AG04450 (cell line): ENCODE measurements at regions not wholly inside any gene's neighbourhood (a gene's known extent, or its start where the extent isn't known, plus 50 kb on each side); places are given as distances from the start of the nearest gene placed in this dataset.

ENCODE experiments used
- CTCF ChIA-PET: fragments of 300-600, 350-600 bp; formaldehyde crosslinking; extraction: SDS; loops from one replicate; lab custom pipeline; 2022; ENCODE audit warnings: antibody characterized with exemption, inconsistent platforms; lab: Charles Lee
- POLR2A ChIA-PET: fragments of 350-600 bp; formaldehyde crosslinking; extraction: SDS; loops from one replicate; lab custom pipeline; 2021; ENCODE audit warnings: antibody characterized with exemption, inconsistent platforms; lab: Yijun Ruan, JAX
- DNase-seq: peaks from one replicate; pipeline ENCODE4 v3.0.0-alpha.2; 2011; ENCODE audit warnings: low read depth, low spot score
- H3K27ac ChIP-seq: one replicate; pipeline ENCODE4 v1.5.1; 2012; ENCODE audit warnings: low read depth, low read length, control low read depth
- H3K27me3 ChIP-seq: one replicate; pipeline ENCODE4 v1.6.0; 2012; ENCODE audit warnings: low read length; ENCODE audit not compliant: control insufficient read depth, insufficient read depth
- H3K4me3 ChIP-seq: 2 replicates; pipeline ENCODE4 v1.5.1; 2011; ENCODE audit warnings: mild to moderate bottlenecking, low read depth, low read length, control low read depth
- H3K9me3 ChIP-seq: 2 replicates; pipeline ENCODE4 v1.5.1; 2012; ENCODE audit warnings: low read length; ENCODE audit not compliant: control insufficient read depth, insufficient read depth
- TF ChIP-seq, protein P1 (sequence below): IDR thresholded peaks from 2 replicates; pipeline ENCODE4 v1.5.1; 2011; ENCODE audit warnings: low read depth, low read length, control low read depth, inconsistent platforms

- Histone ChIP-seq H3K9me3 (no peaks in the 10 kb centered on the region), H3K4me3 (no peak overlapping the region), H3K27ac (no peak overlapping the region), H3K27me3 (no peaks in the 10 kb centered on the region)
- TF ChIP-seq, protein P1, sequence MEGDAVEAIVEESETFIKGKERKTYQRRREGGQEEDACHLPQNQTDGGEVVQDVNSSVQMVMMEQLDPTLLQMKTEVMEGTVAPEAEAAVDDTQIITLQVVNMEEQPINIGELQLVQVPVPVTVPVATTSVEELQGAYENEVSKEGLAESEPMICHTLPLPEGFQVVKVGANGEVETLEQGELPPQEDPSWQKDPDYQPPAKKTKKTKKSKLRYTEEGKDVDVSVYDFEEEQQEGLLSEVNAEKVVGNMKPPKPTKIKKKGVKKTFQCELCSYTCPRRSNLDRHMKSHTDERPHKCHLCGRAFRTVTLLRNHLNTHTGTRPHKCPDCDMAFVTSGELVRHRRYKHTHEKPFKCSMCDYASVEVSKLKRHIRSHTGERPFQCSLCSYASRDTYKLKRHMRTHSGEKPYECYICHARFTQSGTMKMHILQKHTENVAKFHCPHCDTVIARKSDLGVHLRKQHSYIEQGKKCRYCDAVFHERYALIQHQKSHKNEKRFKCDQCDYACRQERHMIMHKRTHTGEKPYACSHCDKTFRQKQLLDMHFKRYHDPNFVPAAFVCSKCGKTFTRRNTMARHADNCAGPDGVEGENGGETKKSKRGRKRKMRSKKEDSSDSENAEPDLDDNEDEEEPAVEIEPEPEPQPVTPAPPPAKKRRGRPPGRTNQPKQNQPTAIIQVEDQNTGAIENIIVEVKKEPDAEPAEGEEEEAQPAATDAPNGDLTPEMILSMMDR = no peak
- DNase-seq = no peak
- ChIA-PET CTCF (no interaction called here), POLR2A (no interaction called here)
Observed at GRCh38 chr12:28802706-28803438, 346.2 kb upstream of the FAR2 start.

GRCh38 chr12:28807535-28807934, 341.5 kb upstream of the FAR2 start:
- no peak overlapping the region for H3K4me3 ChIP-seq
- CTCF ChIA-PET = no interaction called here
- POLR2A ChIA-PET = no interaction called here

GRCh38 chr12:28811457-28811856, 337.6 kb upstream of the FAR2 start:
- Histone ChIP-seq H3K27ac (no peak overlapping the region), H3K27me3 (peaks cover 3% of the 10 kb centered on the region), H3K4me3 (no peak overlapping the region), H3K9me3 (no peaks in the 10 kb centered on the region)
- no peak for DNase-seq
- ChIA-PET POLR2A (no interaction called here), CTCF (no interaction called here)
- TF ChIP-seq, protein P1 = no peak

More at GRCh38 chr12:28807535-28807934, 341.5 kb upstream of the FAR2 start:
- DNase-seq = no peak
- Histone ChIP-seq H3K27me3 (peaks cover 3% of the 10 kb centered on the region), H3K27ac (no peak overlapping the region), H3K9me3 (no peaks in the 10 kb centered on the region)
- TF ChIP-seq, protein P1 = no peak

- ChIA-PET CTCF (no interaction called here), POLR2A (no interaction called here)
- peaks cover 3% of the 10 kb centered on the region for H3K27me3 ChIP-seq
- no peaks in the 10 kb centered on the region for H3K9me3 ChIP-seq
- no peak for DNase-seq
- TF ChIP-seq, protein P1 = no peak
- no peak overlapping the region for H3K27ac ChIP-seq
- H3K4me3 ChIP-seq = no peak overlapping the region
Observed at GRCh38 chr12:28814246-28814645, 334.8 kb upstream of the FAR2 start.

DNA sequence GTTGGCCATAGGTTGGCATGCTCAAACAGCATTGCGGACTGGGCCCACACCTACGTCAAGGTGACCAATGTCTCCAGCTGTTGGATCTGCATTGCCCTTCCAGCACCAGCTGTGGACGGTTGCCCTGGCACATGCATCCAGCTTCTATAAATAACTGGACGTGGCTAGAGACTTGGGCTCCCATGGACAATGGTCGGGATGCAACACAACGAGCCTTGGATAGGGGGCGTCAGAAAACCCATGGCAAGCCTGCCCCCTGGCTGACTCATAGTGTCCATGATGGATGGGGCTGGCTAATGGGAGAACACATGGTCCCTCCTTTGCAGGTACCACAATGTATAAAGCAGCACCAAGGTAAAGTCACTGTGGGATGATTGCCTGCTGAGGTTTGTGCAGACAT, 331.6 kb upstream of the FAR2 start:
- H3K27me3 ChIP-seq = no peaks in the 10 kb centered on the region
- POLR2A ChIA-PET = no interaction called here
- CTCF ChIA-PET = no interaction called here
- no peak for DNase-seq
- TF ChIP-seq, protein P1 = no peak
- no peak overlapping the region for H3K4me3 ChIP-seq
- no peak overlapping the region for H3K27ac ChIP-seq
- H3K9me3 ChIP-seq = no peaks in the 10 kb centered on the region
